CD4-positive, alpha-beta T cell (primary cell): ENCODE measurements at regions not wholly inside any gene's neighbourhood (a gene's known extent, or its start where the extent isn't known, plus 50 kb on each side); places are given as distances from the start of the nearest gene placed in this dataset.

Experiments
- ATAC-seq: fragments of 200-7000 bp; cut with Tn5 transposase; one replicate; pipeline ENCODE4 v1.10.0; 2022; ENCODE audit warnings: mild to moderate bottlenecking; ENCODE audit not compliant: poor library complexity
- CTCF ChIA-PET: fragments of 350-600 bp; sonication (Branson Sonifier 250); formaldehyde crosslinking; loops from one replicate; lab custom pipeline; 2021; ENCODE audit warnings: antibody characterized with exemption, inconsistent platforms; lab: Charles Lee
- POLR2A ChIA-PET: fragments of 350-600 bp; sonication (Branson Sonifier 250); formaldehyde crosslinking; loops from one replicate; lab custom pipeline; 2021; ENCODE audit warnings: antibody characterized with exemption, inconsistent platforms; lab: Charles Lee
- DNase-seq, 14 experiments: peaks; one replicate each; pipeline ENCODE4 v3.0.0-alpha.2; 2013 to 2020; ENCODE audit warnings: mixed read lengths in 2 of 14
- H3K27ac ChIP-seq, 2 donors: one replicate each; pipeline versions ENCODE4 v1.5.1 to v1.7.0; 2013; ENCODE audit warnings: low read length in 2 of 2, low read depth in 1 of 2, mild to moderate bottlenecking in 1 of 2
- H3K27me3 ChIP-seq, 2 experiments: 1 replicate in 1 of 2; 2 replicates in 1 of 2; pipeline versions ENCODE4 v1.6.1 to v1.7.0; 2013; ENCODE audit warnings: low read length in 2 of 2, control low read depth in 1 of 2, mild to moderate bottlenecking in 1 of 2, moderate library complexity in 1 of 2; ENCODE audit not compliant: insufficient read depth in 2 of 2, control insufficient read depth in 1 of 2
- H3K36me3 ChIP-seq: one replicate; pipeline ENCODE4 v1.6.1; 2013; ENCODE audit warnings: low read length, control low read depth; ENCODE audit not compliant: insufficient read depth
- H3K4me1 ChIP-seq: one replicate; pipeline ENCODE4 v1.6.1; 2013; ENCODE audit warnings: low read length, control low read depth; ENCODE audit not compliant: insufficient read depth
- H3K4me3 ChIP-seq: one replicate; pipeline ENCODE4 v1.5.1; 2013; ENCODE audit warnings: mild to moderate bottlenecking, low read length, moderate library complexity
- H3K9me3 ChIP-seq, 2 experiments: 1 replicate in 1 of 2; 2 replicates in 1 of 2; pipeline versions ENCODE4 v1.6.1 to v1.7.0; 2013; ENCODE audit warnings: low read length in 2 of 2, mild to moderate bottlenecking in 2 of 2, control low read depth in 1 of 2, moderate library complexity in 1 of 2; ENCODE audit not compliant: control insufficient read depth in 1 of 2, insufficient read depth in 1 of 2
- H3K27ac Mint-ChIP-seq: one replicate; pipeline ENCODE4 v1.8.0; 2020; ENCODE audit warnings: mixed read lengths
- H3K27me3 Mint-ChIP-seq: one replicate; pipeline ENCODE4 v1.8.0; 2021; ENCODE audit warnings: mixed read lengths
- H3K36me3 Mint-ChIP-seq: one replicate; pipeline ENCODE4 v1.8.0; 2021; ENCODE audit warnings: low read depth, mixed read lengths
- H3K4me1 Mint-ChIP-seq: one replicate; pipeline ENCODE4 v1.8.0; 2021; ENCODE audit warnings: low read depth, mixed read lengths
- H3K4me3 Mint-ChIP-seq: one replicate; pipeline ENCODE4 v1.8.0; 2020; ENCODE audit warnings: mild to moderate bottlenecking, mixed read lengths
- H3K9me3 Mint-ChIP-seq: one replicate; pipeline ENCODE4 v1.8.0; 2020; ENCODE audit warnings: mixed read lengths
- intact Hi-C, 2 experiments: fragments of 100-400 bp; cut with DNase I in 1 of 2; cut with micrococcal nuclease in 1 of 2; formaldehyde crosslinking; loops; one replicate each; pipeline versions ENCODE4 v1.15.1 to v1.9.0; 2023 to 2025; cut with DNase I, micrococcal nuclease
- TF ChIP-seq, protein P1 (sequence below): fragments of 200-600 bp; IDR thresholded peaks from one replicate; pipeline ENCODE4 v1.8.0; 2022; ENCODE audit warnings: antibody characterized with exemption, mild to moderate bottlenecking

- Histone ChIP-seq H3K4me3 (no peak overlapping the region), H3K4me1 (no peaks in the 10 kb centered on the region), H3K9me3 (peaks cover 0 to 12% of the 10 kb centered on the region in 2 experiments), H3K27me3 (no peaks in the 10 kb centered on the region), H3K27ac (no peak overlapping the region), H3K36me3 (no peaks in the 10 kb centered on the region)
- CTCF ChIA-PET = no interaction called here
- intact Hi-C loops = no loop called here
- Mint-ChIP-seq H3K36me3 (no peaks in the 10 kb centered on the region), H3K9me3 (peaks cover 6% of the 10 kb centered on the region), H3K4me3 (no peak overlapping the region), H3K27me3 (no peaks in the 10 kb centered on the region), H3K4me1 (no peaks in the 10 kb centered on the region), H3K27ac (no peak overlapping the region)
- no peak for ATAC-seq
- POLR2A ChIA-PET = no interaction called here
- TF ChIP-seq, protein P1, sequence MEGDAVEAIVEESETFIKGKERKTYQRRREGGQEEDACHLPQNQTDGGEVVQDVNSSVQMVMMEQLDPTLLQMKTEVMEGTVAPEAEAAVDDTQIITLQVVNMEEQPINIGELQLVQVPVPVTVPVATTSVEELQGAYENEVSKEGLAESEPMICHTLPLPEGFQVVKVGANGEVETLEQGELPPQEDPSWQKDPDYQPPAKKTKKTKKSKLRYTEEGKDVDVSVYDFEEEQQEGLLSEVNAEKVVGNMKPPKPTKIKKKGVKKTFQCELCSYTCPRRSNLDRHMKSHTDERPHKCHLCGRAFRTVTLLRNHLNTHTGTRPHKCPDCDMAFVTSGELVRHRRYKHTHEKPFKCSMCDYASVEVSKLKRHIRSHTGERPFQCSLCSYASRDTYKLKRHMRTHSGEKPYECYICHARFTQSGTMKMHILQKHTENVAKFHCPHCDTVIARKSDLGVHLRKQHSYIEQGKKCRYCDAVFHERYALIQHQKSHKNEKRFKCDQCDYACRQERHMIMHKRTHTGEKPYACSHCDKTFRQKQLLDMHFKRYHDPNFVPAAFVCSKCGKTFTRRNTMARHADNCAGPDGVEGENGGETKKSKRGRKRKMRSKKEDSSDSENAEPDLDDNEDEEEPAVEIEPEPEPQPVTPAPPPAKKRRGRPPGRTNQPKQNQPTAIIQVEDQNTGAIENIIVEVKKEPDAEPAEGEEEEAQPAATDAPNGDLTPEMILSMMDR = no peak
- DNase-seq = no peak
Observed at GRCh38 chr11:13905137-13905781, 57.3 kb upstream of the SPON1 start.

DNA sequence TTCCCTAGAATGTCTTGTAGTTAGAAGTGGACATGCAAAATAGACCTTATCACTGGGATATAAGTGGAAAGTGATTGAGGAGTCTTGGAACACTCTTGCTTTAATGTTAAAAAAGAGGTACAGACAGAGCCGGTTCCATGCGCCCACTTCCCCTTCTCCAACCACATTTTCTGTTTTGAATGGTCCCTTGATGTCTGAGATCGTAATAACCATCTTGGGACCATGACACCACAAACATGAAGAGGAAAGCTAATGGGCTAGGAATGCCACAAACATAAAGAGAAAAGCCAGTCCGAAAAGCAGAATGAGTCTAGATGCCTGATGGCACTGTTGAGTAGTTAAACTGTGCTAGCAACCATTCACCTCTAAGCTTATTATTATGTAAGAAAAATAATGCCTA, 54.8 kb upstream of the SPON1 start:
- Histone ChIP-seq H3K27ac (no peak overlapping the region), H3K27me3 (no peaks in the 10 kb centered on the region), H3K36me3 (no peaks in the 10 kb centered on the region), H3K4me3 (no peak overlapping the region), H3K4me1 (no peaks in the 10 kb centered on the region), H3K9me3 (peaks cover 0 to 12% of the 10 kb centered on the region in 2 experiments)
- POLR2A ChIA-PET = interaction anchor here (0.7 to 0.9 kb wide), 3 partner anchors 14 to 33 kb away, joined by 3 to 4 read pairs (median 3); no protein-coding TSS in a partner anchor
- Mint-ChIP-seq H3K27me3 (no peaks in the 10 kb centered on the region), H3K36me3 (no peaks in the 10 kb centered on the region), H3K27ac (no peak overlapping the region), H3K4me3 (no peak overlapping the region), H3K4me1 (no peaks in the 10 kb centered on the region), H3K9me3 (peaks cover 6% of the 10 kb centered on the region)
- TF ChIP-seq, protein P1 = no peak
- CTCF ChIA-PET = interaction anchor here (0.7 kb wide), 1 partner anchor 16 kb away, joined by 3 read pairs; no protein-coding TSS in a partner anchor
- intact Hi-C loops = no loop called here
- DNase-seq (no peak), ATAC-seq (no peak)

- no peaks in the 10 kb centered on the region for H3K36me3 Mint-ChIP-seq
- no peaks in the 10 kb centered on the region for H3K27me3 Mint-ChIP-seq
- H3K4me3 Mint-ChIP-seq = no peak overlapping the region
- H3K9me3 ChIP-seq = peaks cover 0 to 12% of the 10 kb centered on the region in 2 experiments
- TF ChIP-seq, protein P1 = no peak
- H3K4me1 ChIP-seq = no peaks in the 10 kb centered on the region
- no peaks in the 10 kb centered on the region for H3K4me1 Mint-ChIP-seq
- no peak overlapping the region for H3K27ac Mint-ChIP-seq
- POLR2A ChIA-PET = interaction anchor here (0.7 to 0.9 kb wide), 2 partner anchors 13 to 16 kb away, joined by 3 read pairs; no protein-coding TSS in a partner anchor
- intact Hi-C loops = no loop called here
- H3K9me3 Mint-ChIP-seq = peaks cover 6% of the 10 kb centered on the region
- CTCF ChIA-PET = interaction anchor here (0.7 kb wide), 1 partner anchor 37 kb away, joined by 5 read pairs; no protein-coding TSS in a partner anchor
- no peak for DNase-seq
- no peak overlapping the region for H3K4me3 ChIP-seq
- H3K27me3 ChIP-seq = no peaks in the 10 kb centered on the region
- H3K27ac ChIP-seq = no peak overlapping the region
- ATAC-seq = no peak
- no peaks in the 10 kb centered on the region for H3K36me3 ChIP-seq
Observed at GRCh38 chr11:13908535-13908934, 54.0 kb upstream of the SPON1 start.
